Esophagus muscularis mucosa (tissue), 4 donors: ENCODE measurements at regions not wholly inside any gene's neighbourhood (a gene's known extent, or its start where the extent isn't known, plus 50 kb on each side); places are given as distances from the start of the nearest gene placed in this dataset.

Experiments used
- CTCF ChIP-seq, 3 experiments: fragments of 200-600 bp in 2 of 3; fragments of 450-650 bp in 1 of 3; sonication (generic) in 2 of 3; IDR thresholded peaks; one replicate each; pipeline ENCODE4 v1.5.1; 2017 to 2019; ENCODE audit warnings: antibody characterized with exemption in 3 of 3, mild to moderate bottlenecking in 2 of 3, moderate library complexity in 1 of 3
- EP300 ChIP-seq: sonication (generic); formaldehyde crosslinking; IDR thresholded peaks from one replicate; pipeline ENCODE4 v1.6.1; 2017; ENCODE audit warnings: antibody characterized with exemption
- POLR2A ChIP-seq: fragments of 450-650 bp; IDR thresholded peaks from one replicate; pipeline ENCODE4 v1.6.1; 2017; ENCODE audit warnings: antibody characterized with exemption, moderate library complexity, mild to moderate bottlenecking, low read depth
- POLR2AphosphoS5 ChIP-seq, 2 donors: sonication (generic); formaldehyde crosslinking; IDR thresholded peaks; one replicate each; pipeline ENCODE4 v1.6.1; 2017; ENCODE audit warnings: antibody characterized with exemption in 2 of 2

GRCh38 chrX:39261446-39262147 is 460.3 kb downstream of the MID1IP1 start:
- peak; percentile 25 to 44 (median 26) for TF ChIP-seq CTCF (IDR thresholded peaks at IDR 0.05)
- no peak for TF ChIP-seq EP300
- no peak for TF ChIP-seq POLR2AphosphoS5 (IDR thresholded peaks at IDR 0.05)
- TF ChIP-seq POLR2A, result no peak
